B cell (primary cell): ENCODE measurements at regions not wholly inside any gene's neighbourhood (a gene's known extent, or its start where the extent isn't known, plus 50 kb on each side); places are given as distances from the start of the nearest gene placed in this dataset.

Experiments
- CTCF ChIP-seq: fragments of 200-600 bp; IDR thresholded peaks from one replicate; pipeline ENCODE4 v1.8.0; 2022; ENCODE audit warnings: antibody characterized with exemption, mild to moderate bottlenecking
- EZH2 ChIP-seq: IDR thresholded peaks from 2 replicates; pipeline ENCODE4 v1.6.1; 2012; ENCODE audit warnings: borderline replicate concordance, low read depth, mild to moderate bottlenecking, moderate library complexity, low read length; ENCODE audit not compliant: insufficient read depth, poor library complexity, severe bottlenecking

GRCh38 chr9:129520082-129520481 is 100.8 kb downstream of the C9orf50 start:
- TF ChIP-seq CTCF (no peak), EZH2 (no peak)
